K562 (cell line): ENCODE measurements at regions not wholly inside any gene's neighbourhood (a gene's known extent, or its start where the extent isn't known, plus 50 kb on each side); places are given as distances from the start of the nearest gene placed in this dataset.

Experiments used
- ATAC-seq: fragments of 200-7000 bp; cut with Tn5 transposase; 3 replicates; pipeline ENCODE4 v1.9.1; 2020; ENCODE audit warnings: moderate library complexity
- BruUV-seq: library from RNA; stranded (reverse); fragments of 400-500 nt; replicated peaks from 2 replicates; lab custom pipeline; 2021; lab: Mats Ljungman, UMichigan
- CTCF ChIA-PET: fragments of 300-600 bp; formaldehyde crosslinking; extraction: SDS; loops from one replicate; lab custom pipeline; 2021; ENCODE audit warnings: low intra/inter-chr PET ratio; lab: Yijun Ruan, JAX
- POLR2A ChIA-PET: fragments of 300-600, 350-650 bp; sonication (Branson Sonifier 250); formaldehyde crosslinking; extraction: SDS; loops from one replicate; lab custom pipeline; 2021; ENCODE audit warnings: antibody characterized with exemption, inconsistent platforms; lab: Yijun Ruan, JAX
- DNase-seq, 4 experiments: peaks; one replicate each; pipeline versions ENCODE4 v3.0.0 to v3.0.0-alpha.2; 2011 to 2018; ENCODE audit warnings: low spot score in 3 of 4, mixed read lengths in 3 of 4; ENCODE audit errors: extremely low read depth in 1 of 4
- FAIRE-seq: peaks from 2 replicates; lab custom pipeline; 2011; peaks lifted over from hg19 to GRCh38; lab: Jason Lieb, UNC
- H2AFZ ChIP-seq: 2 replicates; pipeline ENCODE4 v1.6.0; 2011; ENCODE audit warnings: low read depth, low read length, control low read depth, inconsistent platforms
- H3K27ac ChIP-seq: fragments of 200-600 bp; 3 replicates; pipeline ENCODE4 v1.8.0; 2011; ENCODE audit warnings: low read depth, mild to moderate bottlenecking, control low read depth, inconsistent platforms, low read length, moderate library complexity, mixed read lengths; ENCODE audit errors: extremely low read depth
- H3K27me3 ChIP-seq, 2 experiments: fragments of 300-600 bp in 1 of 2; 2 replicates in 1 of 2; 3 replicates in 1 of 2; pipeline versions ENCODE4 v1.6.0 to v1.8.0; 2011; ENCODE audit warnings: inconsistent platforms in 2 of 2, low read length in 2 of 2, mild to moderate bottlenecking in 1 of 2, mixed read lengths in 1 of 2, moderate library complexity in 1 of 2; ENCODE audit not compliant: control insufficient read depth in 2 of 2, insufficient read depth in 2 of 2
- H3K36me3 ChIP-seq: fragments of 300-600 bp; 3 replicates; pipeline ENCODE4 v1.8.0; 2011; ENCODE audit warnings: mild to moderate bottlenecking, low read length, inconsistent platforms; ENCODE audit not compliant: control insufficient read depth, insufficient read depth
- H3K4me1 ChIP-seq, 2 experiments: fragments of 200-600 bp in 1 of 2; replicated peaks in 1 of 2; 2 replicates in 1 of 2; 3 replicates in 1 of 2; pipeline versions ENCODE4 v1.5.1 to v1.8.0; 2011; ENCODE audit warnings: inconsistent platforms in 2 of 2, low read length in 2 of 2, mild to moderate bottlenecking in 1 of 2, mixed read lengths in 1 of 2, moderate library complexity in 1 of 2; ENCODE audit not compliant: control insufficient read depth in 2 of 2, insufficient read depth in 2 of 2
- H3K4me2 ChIP-seq: 2 replicates; pipeline ENCODE4 v1.6.1; 2011; ENCODE audit warnings: low read length, control low read depth, inconsistent platforms, mixed read lengths; ENCODE audit not compliant: insufficient read depth
- H3K4me3 ChIP-seq: fragments of 200-600 bp; sonication (generic), shearing (Covaris generic); 2 replicates; pipeline ENCODE4 v1.5.1; 2016; ENCODE audit warnings: control low read depth, inconsistent platforms
- H3K79me2 ChIP-seq: fragments of 200-600 bp; 3 replicates; pipeline ENCODE4 v1.8.0; 2011; ENCODE audit warnings: low read length, inconsistent platforms; ENCODE audit not compliant: control insufficient read depth, insufficient read depth
- H3K9ac ChIP-seq, 2 experiments: 2 replicates each; pipeline versions ENCODE4 v1.6.0 to v1.6.1; 2011; ENCODE audit warnings: low read depth in 2 of 2, low read length in 2 of 2, control low read depth in 1 of 2, inconsistent platforms in 1 of 2, mild to moderate bottlenecking in 1 of 2, mixed read lengths in 1 of 2; ENCODE audit not compliant: insufficient read depth in 1 of 2
- H3K9me1 ChIP-seq: one replicate; pipeline ENCODE4 v1.6.0; 2011; ENCODE audit warnings: inconsistent platforms, mild to moderate bottlenecking, low read length, moderate library complexity; ENCODE audit not compliant: control insufficient read depth, insufficient read depth
- H3K9me3 ChIP-seq: replicated peaks from 2 replicates; pipeline ENCODE4 v1.5.1; 2011; ENCODE audit warnings: low read depth, low read length, inconsistent platforms; ENCODE audit not compliant: control insufficient read depth, insufficient read depth
- H4K20me1 ChIP-seq: replicated peaks from 2 replicates; pipeline ENCODE4 v1.6.1; 2011; ENCODE audit warnings: low read length, inconsistent platforms, mixed read lengths; ENCODE audit not compliant: control insufficient read depth, insufficient read depth
- ATF4 ChIP-seq: fragments of 450-650 bp; formaldehyde crosslinking; IDR thresholded peaks from 2 replicates; pipeline ENCODE4 v1.4.0; 2022; ENCODE audit warnings: mild to moderate bottlenecking, moderate library complexity
- HDGF ChIP-seq: fragments of 450-650 bp; IDR thresholded peaks from 2 replicates; pipeline ENCODE4 v1.6.1; 2016
- JUNB ChIP-seq: fragments of 450-650 bp; formaldehyde crosslinking; conservative IDR thresholded peaks from 2 replicates; pipeline ENCODE4 v1.4.0; 2020; ENCODE audit warnings: mild to moderate bottlenecking
- MBD2 ChIP-seq: sonication (generic); IDR thresholded peaks from 2 replicates; pipeline ENCODE4 v1.6.1; 2016; ENCODE audit warnings: low read depth, borderline replicate concordance
- POLR2H ChIP-seq: IDR thresholded peaks from 2 replicates; pipeline ENCODE4 v1.6.1; 2016; ENCODE audit warnings: missing genetic modification characterization, low read depth, mild to moderate bottlenecking, control low read depth, missing compliant biosample characterization, moderate library complexity
- SAFB ChIP-seq: fragments of 200-400 bp; formaldehyde crosslinking; IDR thresholded peaks from 2 replicates; pipeline ENCODE4 v1.6.1; 2017; ENCODE audit warnings: low read depth, low read length, borderline replicate concordance
- SRSF3 ChIP-seq: fragments of 200-400 bp; formaldehyde crosslinking; IDR thresholded peaks from 2 replicates; pipeline ENCODE4 v1.6.1; 2016; ENCODE audit warnings: mild to moderate bottlenecking, low read length, moderate library complexity; ENCODE audit not compliant: insufficient read depth
- TAF9B ChIP-seq: fragments of 450-650 bp; IDR thresholded peaks from 2 replicates; pipeline ENCODE4 v1.6.1; 2018; ENCODE audit warnings: mild to moderate bottlenecking; ENCODE audit not compliant: partially characterized antibody
- THRAP3 ChIP-seq: fragments of 450-650 bp; IDR thresholded peaks from 2 replicates; pipeline ENCODE4 v1.6.1; 2016; ENCODE audit warnings: mild to moderate bottlenecking, inconsistent platforms, borderline replicate concordance
- XRCC5 ChIP-seq: fragments of 200-400 bp; formaldehyde crosslinking; IDR thresholded peaks from 2 replicates; pipeline ENCODE4 v1.6.1; 2017; ENCODE audit warnings: low read depth, mild to moderate bottlenecking, low read length
- YY1 ChIP-seq, 3 experiments: IDR thresholded peaks; 2 replicates each; pipeline ENCODE4 v1.6.1; 2011; ENCODE audit warnings: low read length in 2 of 3, mild to moderate bottlenecking in 2 of 3, moderate library complexity in 2 of 3, borderline replicate concordance in 1 of 3, control low read depth in 1 of 3, low read depth in 1 of 3; ENCODE audit not compliant: insufficient read depth in 3 of 3, insufficient replicate concordance in 2 of 3, control insufficient read depth in 1 of 3, insufficient read length in 1 of 3; ENCODE audit errors: extremely low read depth in 1 of 3
- ZBTB43 ChIP-seq: sonication (generic); formaldehyde crosslinking; IDR thresholded peaks from 2 replicates; pipeline ENCODE4 v1.8.0; 2023; ENCODE audit warnings: mild to moderate bottlenecking, missing genetic modification reagents
- ZNF23 ChIP-seq: fragments of 250-450 bp; sonication (Bioruptor Pico); IDR thresholded peaks from 2 replicates; pipeline ENCODE4 v1.4.0; 2020; ENCODE audit warnings: mild to moderate bottlenecking
- ZNF696 ChIP-seq: fragments of 250-450 bp; sonication (Bioruptor Pico); conservative IDR thresholded peaks from 2 replicates; pipeline ENCODE4 v1.4.0; 2020; ENCODE audit warnings: mild to moderate bottlenecking, moderate library complexity
- ZNF717 ChIP-seq: fragments of 250-450 bp; sonication (Bioruptor Pico); IDR thresholded peaks from 2 replicates; pipeline ENCODE4 v1.5.0; 2021
- WGBS: fragments of 100-300 bp; shearing (Covaris generic); methylation state at CpG from one replicate; pipeline ENCODE4 v1.1.6; 2016; ENCODE audit warnings: low coverage, mixed read lengths; ENCODE audit not compliant: insufficient coverage; ENCODE audit errors: missing lambda C conversion rate; 5-methylcytosine and 5-hydroxymethylcytosine counted together
- in situ Hi-C: fragments of 300-500 bp; cut with MboI; formaldehyde crosslinking; loops from 4 replicates; pipeline ENCODE4 v1.15.0; 2018; ENCODE audit warnings: inconsistent platforms, mixed read lengths
- intact Hi-C: fragments of 100-400 bp; cut with micrococcal nuclease; formaldehyde crosslinking; loops from 2 replicates; pipeline ENCODE4 v1.14.2; 2022
- TF ChIP-seq, protein P1 (sequence below): IDR thresholded peaks from 2 replicates; pipeline ENCODE4 v1.6.1; 2012; ENCODE audit warnings: low read depth, low read length, improper control_type of control experiment, borderline replicate concordance
- TF ChIP-seq, protein P2 (sequence below): fragments of 250-450 bp; sonication (Bioruptor Pico); IDR thresholded peaks from 2 replicates; pipeline ENCODE4 v1.4.0; 2020; ENCODE audit warnings: mild to moderate bottlenecking

DNA sequence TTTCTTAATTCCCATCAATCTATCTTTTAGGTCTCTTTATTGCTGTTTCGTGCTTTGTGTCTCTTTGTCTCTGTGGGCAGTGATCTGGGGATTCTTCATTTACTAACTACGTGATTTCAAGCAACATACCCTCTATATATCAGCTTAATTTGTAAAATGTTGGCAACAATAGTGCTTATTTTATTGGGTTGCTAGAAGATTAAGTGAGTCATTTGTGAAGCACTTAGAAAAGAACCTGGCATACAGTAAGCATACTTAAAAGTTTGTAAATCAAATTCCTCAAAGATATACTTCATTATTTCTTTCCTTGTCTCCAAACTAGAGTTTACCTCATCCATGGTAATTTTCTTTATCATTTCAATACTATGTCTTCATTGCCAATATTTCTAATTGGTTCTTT, 669.7 kb downstream of the MAT2B start (continued):
- TF ChIP-seq, protein P1, sequence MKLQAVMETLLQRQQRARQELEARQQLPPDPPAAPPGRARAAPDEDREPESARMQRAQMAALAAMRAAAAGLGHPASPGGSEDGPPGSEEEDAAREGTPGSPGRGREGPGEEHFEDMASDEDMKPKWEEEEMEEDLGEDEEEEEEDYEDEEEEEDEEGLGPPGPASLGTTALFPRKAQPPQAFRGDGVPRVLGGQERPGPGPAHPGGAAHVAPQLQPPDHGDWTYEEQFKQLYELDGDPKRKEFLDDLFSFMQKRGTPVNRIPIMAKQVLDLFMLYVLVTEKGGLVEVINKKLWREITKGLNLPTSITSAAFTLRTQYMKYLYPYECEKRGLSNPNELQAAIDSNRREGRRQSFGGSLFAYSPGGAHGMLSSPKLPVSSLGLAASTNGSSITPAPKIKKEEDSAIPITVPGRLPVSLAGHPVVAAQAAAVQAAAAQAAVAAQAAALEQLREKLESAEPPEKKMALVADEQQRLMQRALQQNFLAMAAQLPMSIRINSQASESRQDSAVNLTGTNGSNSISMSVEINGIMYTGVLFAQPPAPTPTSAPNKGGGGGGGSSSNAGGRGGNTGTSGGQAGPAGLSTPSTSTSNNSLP = no peak
- TF ChIP-seq SRSF3 = no peak
- TF ChIP-seq THRAP3 = no peak
- TF ChIP-seq ATF4 (CRISPR knock-in tag) = no peak
- TF ChIP-seq POLR2H (tag) = no peak
- TF ChIP-seq YY1 (IDR thresholded peaks at IDR 0.05; ENCODE audit: borderline replicate concordance in 1 of 3, control insufficient read depth in 1 of 3, extremely low read depth in 1 of 3, insufficient read depth in 3 of 3, insufficient read length in 1 of 3, insufficient replicate concordance in 2 of 3, low read depth in 1 of 3, low read length in 2 of 3) = no peak
- no peak for TF ChIP-seq XRCC5

- DNase-seq = no peak
- TF ChIP-seq SAFB (no peak), JUNB (CRISPR knock-in tag) (no peak), XRCC5 (no peak), ZNF717 (CRISPR knock-in tag) (no peak), ZNF696 (no peak), HDGF (no peak), TAF9B (no peak), ZBTB43 (CRISPR knock-in tag) (no peak), ZNF23 (CRISPR knock-in tag) (no peak), MBD2 (no peak)
- TF ChIP-seq, protein P2, sequence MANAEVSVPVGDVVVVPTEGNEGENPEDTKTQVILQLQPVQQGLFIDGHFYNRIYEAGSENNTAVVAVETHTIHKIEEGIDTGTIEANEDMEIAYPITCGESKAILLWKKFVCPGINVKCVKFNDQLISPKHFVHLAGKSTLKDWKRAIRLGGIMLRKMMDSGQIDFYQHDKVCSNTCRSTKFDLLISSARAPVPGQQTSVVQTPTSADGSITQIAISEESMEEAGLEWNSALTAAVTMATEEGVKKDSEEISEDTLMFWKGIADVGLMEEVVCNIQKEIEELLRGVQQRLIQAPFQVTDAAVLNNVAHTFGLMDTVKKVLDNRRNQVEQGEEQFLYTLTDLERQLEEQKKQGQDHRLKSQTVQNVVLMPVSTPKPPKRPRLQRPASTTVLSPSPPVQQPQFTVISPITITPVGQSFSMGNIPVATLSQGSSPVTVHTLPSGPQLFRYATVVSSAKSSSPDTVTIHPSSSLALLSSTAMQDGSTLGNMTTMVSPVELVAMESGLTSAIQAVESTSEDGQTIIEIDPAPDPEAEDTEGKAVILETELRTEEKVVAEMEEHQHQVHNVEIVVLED (CRISPR knock-in tag) = no peak
- TF ChIP-seq, all 486 proteins: peak for 0
- WGBS = 15% methylated on average over 2 of the region's 2 CpGs
- BruUV-seq = no TSS peak
- H3K4me1 ChIP-seq = no peaks in the 10 kb centered on the region
- no peak overlapping the region for H3K9ac ChIP-seq
- ChIA-PET CTCF (no interaction called here), POLR2A (no interaction called here)
- H3K27ac ChIP-seq = no peak overlapping the region
- H3K36me3 ChIP-seq = no peaks in the 10 kb centered on the region
- in situ Hi-C loops = no loop called here
- FAIRE-seq = no peak
- intact Hi-C loops = no loop called here
- no peak overlapping the region for H2AFZ ChIP-seq
- H4K20me1 ChIP-seq = no peaks in the 10 kb centered on the region
- H3K27me3 ChIP-seq = no peaks in the 10 kb centered on the region
- H3K9me1 ChIP-seq = no peaks in the 10 kb centered on the region
- H3K4me3 ChIP-seq = no peak overlapping the region
- no peak for ATAC-seq
- H3K79me2 ChIP-seq = no peaks in the 10 kb centered on the region
- H3K9me3 ChIP-seq = no peaks in the 10 kb centered on the region
- H3K4me2 ChIP-seq = no peak overlapping the region
Observed at GRCh38 chr5:164179406-164179805, 674.0 kb downstream of the MAT2B start.
